ENCODE measurements at regions not wholly inside any gene's neighbourhood (a gene's known extent, or its start where the extent isn't known, plus 50 kb on each side); places are given as distances from the start of the nearest gene placed in this dataset.

GRCh38 chr7:142529591-142529990, 219.7 kb upstream of the PRSS1 start:
- no peak overlapping the region for H3K27ac Mint-ChIP-seq
- H3K9me3 Mint-ChIP-seq: no peaks in the 10 kb centered on the region
- DNase-seq: no peak
- no peaks in the 10 kb centered on the region for H3K27me3 Mint-ChIP-seq
- no peak overlapping the region for H3K27ac ChIP-seq (ENCODE audit: low read depth in 1 of 2, low read length in 2 of 2)
- H3K4me1 Mint-ChIP-seq (ENCODE audit: low read depth): no peaks in the 10 kb centered on the region
- H3K4me1 ChIP-seq (ENCODE audit: insufficient read depth, low read length): no peaks in the 10 kb centered on the region
- no peak for TF ChIP-seq CTCF (IDR thresholded peaks at IDR 0.05)
- no peaks in the 10 kb centered on the region for H3K27me3 ChIP-seq (ENCODE audit: control insufficient read depth in 1 of 2, insufficient read depth in 2 of 2, low read length in 2 of 2)
- H3K4me3 ChIP-seq (ENCODE audit: low read length): peak overlapping the region; percentile 33
- ChIA-PET POLR2A (interaction anchor here (2.2 kb wide), 1 partner anchor 267 kb away, joined by 7 read pairs; no protein-coding TSS in a partner anchor), CTCF (no interaction called here)
- H3K36me3 Mint-ChIP-seq (ENCODE audit: low read depth): no peaks in the 10 kb centered on the region
- no peaks in the 10 kb centered on the region for H3K9me3 ChIP-seq (ENCODE audit: control insufficient read depth in 1 of 2, insufficient read depth in 1 of 2, low read length in 2 of 2)
- peak overlapping the region; percentile 34 for H3K4me3 Mint-ChIP-seq
- no peak for ATAC-seq (ENCODE audit: poor library complexity)
- H3K36me3 ChIP-seq (ENCODE audit: insufficient read depth, low read length): no peaks in the 10 kb centered on the region
- intact Hi-C loops (cut with DNase I, micrococcal nuclease): no loop called here

GRCh38 chr7:142528608-142529408, 220.5 kb upstream of the PRSS1 start:
- Mint-ChIP-seq H3K27ac (peak overlapping the region; percentile 24), H3K27me3 (no peaks in the 10 kb centered on the region), H3K9me3 (no peaks in the 10 kb centered on the region), H3K4me3 (peak overlapping the region; percentile 34), H3K36me3 (ENCODE audit: low read depth) (no peaks in the 10 kb centered on the region), H3K4me1 (ENCODE audit: low read depth) (no peaks in the 10 kb centered on the region)
- intact Hi-C loops (cut with DNase I, micrococcal nuclease): no loop called here
- ChIA-PET POLR2A (interaction anchor here (2.2 kb wide), 1 partner anchor 268 kb away, joined by 7 read pairs; no protein-coding TSS in a partner anchor), CTCF (no interaction called here)
- ATAC-seq (ENCODE audit: poor library complexity) (no peak), DNase-seq (peak in 1 of 14 experiments; percentile 29)
- Histone ChIP-seq H3K27ac (ENCODE audit: low read depth in 1 of 2, low read length in 2 of 2) (no peak overlapping the region), H3K4me3 (ENCODE audit: low read length) (peak overlapping the region; percentile 33), H3K9me3 (ENCODE audit: control insufficient read depth in 1 of 2, insufficient read depth in 1 of 2, low read length in 2 of 2) (no peaks in the 10 kb centered on the region), H3K36me3 (ENCODE audit: insufficient read depth, low read length) (no peaks in the 10 kb centered on the region), H3K4me1 (ENCODE audit: insufficient read depth, low read length) (no peaks in the 10 kb centered on the region), H3K27me3 (ENCODE audit: control insufficient read depth in 1 of 2, insufficient read depth in 2 of 2, low read length in 2 of 2) (no peaks in the 10 kb centered on the region)
- TF ChIP-seq CTCF (IDR thresholded peaks at IDR 0.05): no peak

- peaks cover 17% of the 10 kb centered on the region for H3K4me1 ChIP-seq (ENCODE audit: insufficient read depth, low read length)
- intact Hi-C loops (cut with DNase I, micrococcal nuclease): loop anchor here in 1 of 2 experiments (5.0 kb wide), 1 partner anchor 52 kb away; no protein-coding TSS in a partner anchor
- no peak for ATAC-seq (ENCODE audit: poor library complexity)
- H3K4me1 Mint-ChIP-seq (ENCODE audit: low read depth): peaks cover 33% of the 10 kb centered on the region
- ChIA-PET CTCF (interaction anchor here (1.0 to 1.1 kb wide), 2 partner anchors 11 to 24 kb away, joined by 3 to 5 read pairs; no protein-coding TSS in a partner anchor), POLR2A (interaction anchor here (0.8 kb wide), 1 partner anchor 60 kb away, joined by 3 read pairs; no protein-coding TSS in a partner anchor)
- H3K36me3 Mint-ChIP-seq (ENCODE audit: low read depth): no peaks in the 10 kb centered on the region
- no peak for DNase-seq
- no peaks in the 10 kb centered on the region for H3K27me3 Mint-ChIP-seq
- no peak for TF ChIP-seq CTCF (IDR thresholded peaks at IDR 0.05)
- no peaks in the 10 kb centered on the region for H3K36me3 ChIP-seq (ENCODE audit: insufficient read depth, low read length)
- no peaks in the 10 kb centered on the region for H3K9me3 ChIP-seq (ENCODE audit: control insufficient read depth in 1 of 2, insufficient read depth in 1 of 2, low read length in 2 of 2)
- no peak overlapping the region for H3K4me3 ChIP-seq (ENCODE audit: low read length)
- no peak overlapping the region for H3K27ac Mint-ChIP-seq
- H3K9me3 Mint-ChIP-seq: no peaks in the 10 kb centered on the region
- H3K27ac ChIP-seq (ENCODE audit: low read depth in 1 of 2, low read length in 2 of 2): no peak overlapping the region
- no peak overlapping the region for H3K4me3 Mint-ChIP-seq
- no peaks in the 10 kb centered on the region for H3K27me3 ChIP-seq (ENCODE audit: control insufficient read depth in 1 of 2, insufficient read depth in 2 of 2, low read length in 2 of 2)
These were observed 225.3 kb upstream of the PRSS1 start for GRCh38 chr7:142523821-142524460.
